H1 (cell line): ENCODE measurements at regions not wholly inside any gene's neighbourhood (a gene's known extent, or its start where the extent isn't known, plus 50 kb on each side); places are given as distances from the start of the nearest gene placed in this dataset.

Experiments
- CTCF ChIA-PET: fragments of 300-600 bp; sonication (Branson Sonifier 250); formaldehyde crosslinking; loops from one replicate; lab custom pipeline; 2021; ENCODE audit not compliant: partially characterized antibody; lab: Charles Lee
- POLR2A ChIA-PET: fragments of 300-600 bp; sonication (Branson Sonifier 250); formaldehyde crosslinking; loops from one replicate; lab custom pipeline; 2021; ENCODE audit warnings: inconsistent platforms; ENCODE audit not compliant: partially characterized antibody; lab: Charles Lee
- DNase-seq, 2 experiments: peaks; one replicate each; pipeline versions ENCODE4 v3.0.0 to v3.0.0-alpha.2; 2010 to 2022; ENCODE audit warnings: low spot score in 2 of 2, low read depth in 1 of 2, mixed read lengths in 1 of 2
- FAIRE-seq: peaks from 2 replicates; lab custom pipeline; 2011; peaks lifted over from hg19 to GRCh38; lab: Jason Lieb, UNC
- H2AFZ ChIP-seq: 2 replicates; pipeline ENCODE4 v1.8.1; 2012; ENCODE audit warnings: low read length, inconsistent platforms
- H2AK5ac ChIP-seq: 2 replicates; pipeline ENCODE4 v1.6.1; 2013; ENCODE audit warnings: low read depth, low read length
- H2BK120ac ChIP-seq: replicated peaks from 2 replicates; pipeline ENCODE3; 2013; ENCODE audit warnings: low read depth, low read length, inconsistent platforms
- H2BK12ac ChIP-seq: 2 replicates; pipeline ENCODE4 v1.6.1; 2013; ENCODE audit warnings: low read depth, low read length
- H2BK15ac ChIP-seq: 2 replicates; pipeline ENCODE4 v1.6.1; 2013; ENCODE audit warnings: low read length
- H2BK20ac ChIP-seq: 2 replicates; pipeline ENCODE4 v1.6.1; 2013; ENCODE audit warnings: low read length
- H2BK5ac ChIP-seq: 2 replicates; pipeline ENCODE4 v1.6.1; 2013; ENCODE audit warnings: low read depth, low read length
- H3K14ac ChIP-seq: 2 replicates; pipeline ENCODE4 v1.6.1; 2013; ENCODE audit warnings: inconsistent platforms; ENCODE audit not compliant: insufficient read length
- H3K18ac ChIP-seq: 2 replicates; pipeline ENCODE4 v1.6.1; 2013; ENCODE audit warnings: low read length; ENCODE audit errors: extremely low read depth
- H3K23ac ChIP-seq: 2 replicates; pipeline ENCODE4 v1.6.1; 2013; ENCODE audit warnings: inconsistent platforms; ENCODE audit not compliant: insufficient read length
- H3K23me2 ChIP-seq: 2 replicates; pipeline ENCODE4 v1.6.1; 2013; ENCODE audit warnings: low read depth, low read length
- H3K27ac ChIP-seq: 2 replicates; pipeline ENCODE4 v1.6.1; 2011; ENCODE audit warnings: low read depth, low read length, inconsistent platforms
- H3K27me3 ChIP-seq, 4 experiments: replicated peaks in 1 of 4; 1 replicate in 1 of 4; 2 replicates in 3 of 4; pipeline versions ENCODE4 v1.6.1 to v1.8.1; 2011 to 2013; ENCODE audit warnings: low read length in 3 of 4, mild to moderate bottlenecking in 3 of 4, inconsistent platforms in 2 of 4, mixed read lengths in 2 of 4, moderate library complexity in 1 of 4; ENCODE audit not compliant: control insufficient read depth in 3 of 4, insufficient read depth in 3 of 4; ENCODE audit errors: extremely low read depth in 1 of 4
- H3K36me3 ChIP-seq, 4 experiments: 2 replicates each; pipeline versions ENCODE4 v1.6.1 to v1.8.1; 2011 to 2013; ENCODE audit warnings: mild to moderate bottlenecking in 4 of 4, low read length in 3 of 4, moderate library complexity in 2 of 4, control low read depth in 1 of 4, inconsistent platforms in 1 of 4; ENCODE audit not compliant: insufficient read depth in 4 of 4, control insufficient read depth in 2 of 4
- H3K4ac ChIP-seq: replicated peaks from 2 replicates; pipeline ENCODE3; 2013; ENCODE audit warnings: low read length, low read depth, mixed read lengths, inconsistent platforms; ENCODE audit not compliant: insufficient read length
- H3K4me1 ChIP-seq, 4 experiments: replicated peaks in 1 of 4; 1 replicate in 1 of 4; 2 replicates in 3 of 4; pipeline versions ENCODE4 v1.6.1 to v1.8.1; 2011 to 2013; ENCODE audit warnings: low read length in 3 of 4, inconsistent platforms in 2 of 4, mixed read lengths in 1 of 4; ENCODE audit not compliant: insufficient read depth in 4 of 4, control insufficient read depth in 3 of 4
- H3K4me2 ChIP-seq, 2 experiments: 2 replicates each; pipeline versions ENCODE4 v1.6.1 to v1.8.1; 2011 to 2013; ENCODE audit warnings: low read depth in 2 of 2, low read length in 2 of 2, control low read depth in 1 of 2, inconsistent platforms in 1 of 2, mild to moderate bottlenecking in 1 of 2; ENCODE audit not compliant: insufficient read depth in 1 of 2
- H3K4me3 ChIP-seq, 4 experiments: fragments of 200-600, 300-600 bp in 1 of 4; sonication (generic), shearing (Covaris generic), sonication (Bioruptor Twin) in 1 of 4; 2 replicates each; pipeline versions ENCODE4 v1.5.1 to v1.8.1; 2011 to 2016; ENCODE audit warnings: low read length in 4 of 4, low read depth in 3 of 4, control low read depth in 2 of 4, inconsistent platforms in 2 of 4, mild to moderate bottlenecking in 2 of 4, mixed read lengths in 1 of 4, moderate library complexity in 1 of 4; ENCODE audit not compliant: insufficient read depth in 2 of 4; ENCODE audit errors: extremely low read depth in 1 of 4
- H3K56ac ChIP-seq: replicated peaks from 2 replicates; pipeline ENCODE3; 2013; ENCODE audit warnings: low read depth, mild to moderate bottlenecking, mixed read lengths, low read length, inconsistent platforms; ENCODE audit not compliant: insufficient read length
- H3K79me1 ChIP-seq: 2 replicates; pipeline ENCODE4 v1.6.1; 2013; ENCODE audit warnings: low read depth, low read length, control low read depth
- H3K79me2 ChIP-seq, 2 experiments: 2 replicates each; pipeline versions ENCODE4 v1.6.1 to v1.8.1; 2012 to 2013; ENCODE audit warnings: low read length in 2 of 2, mild to moderate bottlenecking in 2 of 2, inconsistent platforms in 1 of 2; ENCODE audit not compliant: insufficient read depth in 2 of 2, control insufficient read depth in 1 of 2
- H3K9ac ChIP-seq, 4 experiments: replicated peaks in 1 of 4; 1 replicate in 1 of 4; 2 replicates in 3 of 4; pipeline versions ENCODE4 v1.6.1 to v1.8.1; 2011 to 2013; ENCODE audit warnings: low read depth in 3 of 4, low read length in 3 of 4, control low read depth in 2 of 4, mild to moderate bottlenecking in 2 of 4, moderate library complexity in 2 of 4, inconsistent platforms in 1 of 4; ENCODE audit errors: extremely low read depth in 1 of 4
- H3K9me3 ChIP-seq, 2 experiments: 2 replicates each; pipeline versions ENCODE4 v1.6.1 to v1.8.1; 2012 to 2013; ENCODE audit warnings: mild to moderate bottlenecking in 2 of 2, moderate library complexity in 2 of 2, control low read depth in 1 of 2, inconsistent platforms in 1 of 2, low read depth in 1 of 2, low read length in 1 of 2, mixed read lengths in 1 of 2; ENCODE audit not compliant: insufficient read depth in 2 of 2
- H4K20me1 ChIP-seq, 2 experiments: replicated peaks in 1 of 2; 2 replicates each; pipeline versions ENCODE3 to v1.8.1; 2011 to 2013; ENCODE audit warnings: inconsistent platforms in 2 of 2, low read length in 2 of 2, mild to moderate bottlenecking in 1 of 2; ENCODE audit not compliant: insufficient read depth in 2 of 2, control insufficient read depth in 1 of 2
- H4K5ac ChIP-seq: 2 replicates; pipeline ENCODE4 v1.6.1; 2013; ENCODE audit warnings: low read length, low read depth, mixed read lengths, inconsistent platforms; ENCODE audit not compliant: insufficient read length
- H4K8ac ChIP-seq: 2 replicates; pipeline ENCODE4 v1.8.0; 2013; ENCODE audit warnings: mild to moderate bottlenecking, moderate library complexity, low read length, inconsistent platforms; ENCODE audit not compliant: insufficient read depth; ENCODE audit errors: extremely low read depth
- H4K91ac ChIP-seq: replicated peaks from 2 replicates; pipeline ENCODE3; 2013; ENCODE audit warnings: low read length, mixed read lengths, inconsistent platforms; ENCODE audit not compliant: insufficient read length
- ATF2 ChIP-seq: IDR thresholded peaks from 2 replicates; pipeline ENCODE4 v1.6.1; 2012; ENCODE audit warnings: low read length, inconsistent platforms
- BACH1 ChIP-seq: IDR thresholded peaks from 2 replicates; pipeline ENCODE4 v1.6.1; 2012; ENCODE audit warnings: low read length, improper control_type of control experiment
- BCL11A ChIP-seq, 2 experiments: IDR thresholded peaks; one replicate each; pipeline ENCODE4 v1.6.1; 2011; ENCODE audit warnings: low read depth in 2 of 2, low read length in 2 of 2, mild to moderate bottlenecking in 2 of 2
- BRCA1 ChIP-seq: IDR thresholded peaks from 2 replicates; pipeline ENCODE4 v1.6.1; 2012; ENCODE audit warnings: low read depth, low read length, improper control_type of control experiment
- E2F6 ChIP-seq: IDR thresholded peaks from 2 replicates; pipeline ENCODE4 v1.6.1; 2012; ENCODE audit warnings: inconsistent platforms
- JUN ChIP-seq: IDR thresholded peaks from 2 replicates; pipeline ENCODE4 v1.6.1; 2011; ENCODE audit warnings: low read depth, mild to moderate bottlenecking, improper control_type of control experiment, low read length
- MAFK ChIP-seq: IDR thresholded peaks from 2 replicates; pipeline ENCODE4 v1.6.1; 2012; ENCODE audit warnings: low read depth, mild to moderate bottlenecking, improper control_type of control experiment, low read length
- NANOG ChIP-seq: IDR thresholded peaks from 2 replicates; pipeline ENCODE4 v1.6.1; 2011; ENCODE audit warnings: low read length, low read depth, mild to moderate bottlenecking, inconsistent platforms; ENCODE audit not compliant: insufficient read depth, poor library complexity, severe bottlenecking
- POU5F1 ChIP-seq: IDR thresholded peaks from 2 replicates; pipeline ENCODE4 v1.6.1; 2011; ENCODE audit warnings: low read depth, mild to moderate bottlenecking, low read length, moderate library complexity
- RFX5 ChIP-seq: IDR thresholded peaks from 2 replicates; pipeline ENCODE4 v1.6.1; 2011; ENCODE audit warnings: low read depth, low read length, improper control_type of control experiment, borderline replicate concordance
- SIX5 ChIP-seq: IDR thresholded peaks from 2 replicates; pipeline ENCODE4 v1.6.1; 2011; ENCODE audit warnings: mild to moderate bottlenecking, low read depth, low read length
- TBP ChIP-seq: IDR thresholded peaks from 2 replicates; pipeline ENCODE4 v1.6.1; 2011; ENCODE audit warnings: low read depth, low read length, improper control_type of control experiment

- FAIRE-seq (no peak), DNase-seq (no peak)
- Histone ChIP-seq H4K8ac (no peak overlapping the region), H2BK12ac (no peak overlapping the region), H2AFZ (no peak overlapping the region), H3K9me3 (no peaks in the 10 kb centered on the region), H3K27me3 (no peaks in the 10 kb centered on the region), H3K18ac (no peak overlapping the region), H2BK120ac (no peak overlapping the region), H3K14ac (no peak overlapping the region), H3K27ac (no peak overlapping the region), H3K23ac (no peak overlapping the region), H2AK5ac (no peak overlapping the region), H2BK15ac (no peak overlapping the region), H3K9ac (no peak overlapping the region), H3K79me2 (no peaks in the 10 kb centered on the region), H4K20me1 (no peaks in the 10 kb centered on the region), H3K4me3 (no peak overlapping the region), H4K91ac (no peak overlapping the region), H3K36me3 (no peaks in the 10 kb centered on the region), H4K5ac (no peak overlapping the region), H3K79me1 (no peaks in the 10 kb centered on the region), H2BK20ac (no peak overlapping the region), H3K4me1 (no peaks in the 10 kb centered on the region), H3K4me2 (no peak overlapping the region), H3K23me2 (no peaks in the 10 kb centered on the region), H3K56ac (no peak overlapping the region), H2BK5ac (no peak overlapping the region), H3K4ac (no peak overlapping the region)
- POLR2A ChIA-PET: no interaction called here
- TF ChIP-seq BCL11A (IDR thresholded peaks at IDR 0.05; ENCODE audit: low read depth in 2 of 2, low read length in 2 of 2): no peak
- TF ChIP-seq MAFK: no peak
- no peak for TF ChIP-seq E2F6
- TF ChIP-seq NANOG: no peak
- no peak for TF ChIP-seq BACH1
- TF ChIP-seq JUN: no peak
- TF ChIP-seq ATF2: no peak
- TF ChIP-seq POU5F1: no peak
- no peak for TF ChIP-seq BRCA1
- no peak for TF ChIP-seq RFX5
- TF ChIP-seq TBP: no peak
- TF ChIP-seq SIX5: no peak
- CTCF ChIA-PET: interaction anchor here (0.7 kb wide), 1 partner anchor 232 kb away, joined by 5 read pairs; no protein-coding TSS in a partner anchor
Observed at GRCh38 chr20:55273149-55273548, 732.2 kb downstream of the CBLN4 start.
